WTC11 (cell line): ENCODE measurements at regions not wholly inside any gene's neighbourhood (a gene's known extent, or its start where the extent isn't known, plus 50 kb on each side); places are given as distances from the start of the nearest gene placed in this dataset.

Experiments
- ATAC-seq: fragments of 200-7000 bp; cut with Tn5 transposase; 2 replicates; pipeline ENCODE4 v1.10.0; 2021; ENCODE audit warnings: mild to moderate bottlenecking, moderate library complexity
- CTCF ChIA-PET: fragments of 300-600 bp; sonication (Branson Sonifier 250); formaldehyde crosslinking; loops from one replicate; lab custom pipeline; 2021; ENCODE audit warnings: antibody characterized with exemption; lab: Charles Lee
- POLR2A ChIA-PET: fragments of 350-600 bp; sonication (Branson Sonifier 250); formaldehyde crosslinking; loops from one replicate; lab custom pipeline; 2021; ENCODE audit warnings: antibody characterized with exemption; lab: Charles Lee
- DNase-seq: peaks from one replicate; pipeline ENCODE4 v3.0.0; 2021; ENCODE audit warnings: low spot score
- H3K27ac Mint-ChIP-seq: 2 replicates; pipeline ENCODE4 v1.8.0; 2021; ENCODE audit warnings: mixed read lengths
- H3K27me3 Mint-ChIP-seq: 2 replicates; pipeline ENCODE4 v1.8.0; 2021; ENCODE audit warnings: low read depth, mild to moderate bottlenecking, moderate library complexity, mixed read lengths
- H3K36me3 Mint-ChIP-seq: 2 replicates; pipeline ENCODE4 v1.8.0; 2021; ENCODE audit warnings: mixed read lengths
- H3K4me1 Mint-ChIP-seq: 2 replicates; pipeline ENCODE4 v1.8.0; 2022; ENCODE audit warnings: mixed read lengths
- H3K4me3 Mint-ChIP-seq: 2 replicates; pipeline ENCODE4 v1.8.0; 2021; ENCODE audit warnings: mild to moderate bottlenecking, moderate library complexity, mixed read lengths
- H3K9me3 Mint-ChIP-seq: 2 replicates; pipeline ENCODE4 v1.8.0; 2021; ENCODE audit warnings: mixed read lengths
- CTCF ChIP-seq: fragments of 200-600 bp; IDR thresholded peaks from 2 replicates; pipeline ENCODE4 v1.8.0; 2022; ENCODE audit warnings: antibody characterized with exemption
- EMX1 ChIP-seq: fragments of 250-450 bp; sonication (Bioruptor Pico); IDR thresholded peaks from 2 replicates; pipeline ENCODE4 v1.8.0; 2021; ENCODE audit warnings: mild to moderate bottlenecking
- ESRRA ChIP-seq: sonication (generic); formaldehyde crosslinking; IDR thresholded peaks from 2 replicates; pipeline ENCODE4 v1.8.1; 2022; ENCODE audit warnings: mild to moderate bottlenecking, missing genetic modification reagents, borderline replicate concordance
- ETV6 ChIP-seq: sonication (generic); formaldehyde crosslinking; IDR thresholded peaks from 2 replicates; pipeline ENCODE4 v1.8.1; 2022; ENCODE audit warnings: mild to moderate bottlenecking, missing genetic modification reagents
- FOXK1 ChIP-seq: sonication (generic); formaldehyde crosslinking; IDR thresholded peaks from 2 replicates; pipeline ENCODE4 v1.8.0; 2022; ENCODE audit warnings: mild to moderate bottlenecking, moderate library complexity, missing genetic modification reagents
- MAX ChIP-seq: sonication (generic); formaldehyde crosslinking; IDR thresholded peaks from 2 replicates; pipeline ENCODE4 v1.8.0; 2022; ENCODE audit warnings: mild to moderate bottlenecking, missing genetic modification reagents
- MYBL2 ChIP-seq: sonication (generic); formaldehyde crosslinking; IDR thresholded peaks from 2 replicates; pipeline ENCODE4 v1.8.1; 2023; ENCODE audit warnings: mild to moderate bottlenecking, moderate library complexity, missing genetic modification reagents
- NFYB ChIP-seq: sonication (generic); formaldehyde crosslinking; conservative IDR thresholded peaks from 2 replicates; pipeline ENCODE4 v1.8.0; 2022; ENCODE audit warnings: low read depth, missing genetic modification reagents
- NR1H2 ChIP-seq: sonication (generic); formaldehyde crosslinking; IDR thresholded peaks from 2 replicates; pipeline ENCODE4 v1.9.0; 2021; ENCODE audit warnings: mild to moderate bottlenecking, moderate library complexity, missing genetic modification reagents
- NR2C2 ChIP-seq: sonication (generic); formaldehyde crosslinking; IDR thresholded peaks from 2 replicates; pipeline ENCODE4 v1.8.0; 2022; ENCODE audit warnings: mild to moderate bottlenecking, missing genetic modification reagents
- NR3C1 ChIP-seq: sonication (generic); formaldehyde crosslinking; conservative IDR thresholded peaks from 2 replicates; pipeline ENCODE4 v1.8.1; 2023; ENCODE audit warnings: low read depth, mild to moderate bottlenecking, missing genetic modification reagents
- RORB ChIP-seq: fragments of 250-450 bp; sonication (Bioruptor Pico); IDR thresholded peaks from 2 replicates; pipeline ENCODE4 v1.9.0; 2021; ENCODE audit warnings: mild to moderate bottlenecking
- USF2 ChIP-seq: sonication (generic); formaldehyde crosslinking; IDR thresholded peaks from 2 replicates; pipeline ENCODE4 v1.8.1; 2023; ENCODE audit warnings: mild to moderate bottlenecking, missing genetic modification reagents, moderate library complexity
- ZNF219 ChIP-seq: sonication (generic); formaldehyde crosslinking; IDR thresholded peaks from 2 replicates; pipeline ENCODE4 v1.8.0; 2023; ENCODE audit warnings: missing genetic modification reagents, mild to moderate bottlenecking, borderline replicate concordance
- ZNF232 ChIP-seq: sonication (generic); formaldehyde crosslinking; IDR thresholded peaks from 2 replicates; pipeline ENCODE4 v1.8.0; 2022; ENCODE audit warnings: mild to moderate bottlenecking, missing genetic modification reagents
- ZNF416 ChIP-seq: fragments of 250-450 bp; sonication (Bioruptor Pico); IDR thresholded peaks from 2 replicates; pipeline ENCODE4 v1.9.0; 2021; ENCODE audit warnings: mild to moderate bottlenecking, inconsistent platforms
- ZNF671 ChIP-seq: fragments of 250-450 bp; sonication (Bioruptor Pico); IDR thresholded peaks from 2 replicates; pipeline ENCODE4 v1.8.0; 2021; ENCODE audit warnings: mild to moderate bottlenecking
- TF ChIP-seq, protein P1 (sequence below): sonication (generic); formaldehyde crosslinking; IDR thresholded peaks from 2 replicates; pipeline ENCODE4 v1.8.0; 2023; ENCODE audit warnings: missing genetic modification reagents
- TF ChIP-seq, protein P2 (sequence below): fragments of 250-450 bp; sonication (Bioruptor Pico); IDR thresholded peaks from 2 replicates; pipeline ENCODE4 v1.9.0; 2021; ENCODE audit warnings: mild to moderate bottlenecking
- TF ChIP-seq, protein P3 (sequence below): sonication (generic); formaldehyde crosslinking; IDR thresholded peaks from 2 replicates; pipeline ENCODE4 v1.8.0; 2022; ENCODE audit warnings: mild to moderate bottlenecking, missing genetic modification reagents

DNA sequence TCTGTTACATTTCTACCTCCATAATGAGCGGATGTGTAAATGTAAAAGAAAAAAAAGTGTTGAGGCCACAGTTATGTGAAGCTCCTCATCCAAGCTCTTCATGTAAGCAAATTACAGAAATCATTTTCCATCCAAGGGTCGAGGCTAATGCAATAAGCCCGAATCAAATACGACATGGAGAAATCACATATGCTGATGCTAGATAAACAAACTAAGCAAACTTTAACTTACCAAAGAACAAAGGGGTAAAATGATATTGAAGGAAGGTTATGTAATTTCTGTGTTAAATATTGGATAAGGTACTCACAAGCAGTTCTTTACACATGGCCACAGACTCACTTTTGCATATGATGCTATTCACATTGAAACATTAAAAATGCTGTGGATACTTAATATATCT lies 310.2 kb upstream of the ID2 start:
- no peaks in the 10 kb centered on the region for H3K4me1 Mint-ChIP-seq
- TF ChIP-seq NR2C2 (CRISPR knock-in tag) (no peak), MAX (CRISPR knock-in tag) (no peak), ESRRA (CRISPR knock-in tag) (no peak), RORB (CRISPR knock-in tag) (no peak), USF2 (CRISPR knock-in tag) (no peak), ZNF671 (no peak), ZNF416 (CRISPR knock-in tag) (no peak), FOXK1 (no peak), MYBL2 (no peak), NFYB (CRISPR knock-in tag) (no peak)
- TF ChIP-seq, protein P1, sequence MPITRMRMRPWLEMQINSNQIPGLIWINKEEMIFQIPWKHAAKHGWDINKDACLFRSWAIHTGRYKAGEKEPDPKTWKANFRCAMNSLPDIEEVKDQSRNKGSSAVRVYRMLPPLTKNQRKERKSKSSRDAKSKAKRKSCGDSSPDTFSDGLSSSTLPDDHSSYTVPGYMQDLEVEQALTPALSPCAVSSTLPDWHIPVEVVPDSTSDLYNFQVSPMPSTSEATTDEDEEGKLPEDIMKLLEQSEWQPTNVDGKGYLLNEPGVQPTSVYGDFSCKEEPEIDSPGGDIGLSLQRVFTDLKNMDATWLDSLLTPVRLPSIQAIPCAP (CRISPR knock-in tag): no peak
- TF ChIP-seq, all 79 proteins: peak for 0
- ATAC-seq (no peak), DNase-seq (no peak)
- Mint-ChIP-seq H3K36me3 (peaks cover 16% of the 10 kb centered on the region), H3K9me3 (peaks cover 27% of the 10 kb centered on the region), H3K27ac (no peak overlapping the region), H3K27me3 (no peaks in the 10 kb centered on the region; the same call in 1 of the 2 replicates), H3K4me3 (no peak overlapping the region)
- ChIA-PET POLR2A (no interaction called here), CTCF (no interaction called here)

GRCh38 chr2:8374782-8375181 lies 307.1 kb upstream of the ID2 start:
- H3K27me3 Mint-ChIP-seq: no peaks in the 10 kb centered on the region; the same call in 1 of the 2 replicates
- CTCF ChIA-PET: no interaction called here
- TF ChIP-seq, protein P2, sequence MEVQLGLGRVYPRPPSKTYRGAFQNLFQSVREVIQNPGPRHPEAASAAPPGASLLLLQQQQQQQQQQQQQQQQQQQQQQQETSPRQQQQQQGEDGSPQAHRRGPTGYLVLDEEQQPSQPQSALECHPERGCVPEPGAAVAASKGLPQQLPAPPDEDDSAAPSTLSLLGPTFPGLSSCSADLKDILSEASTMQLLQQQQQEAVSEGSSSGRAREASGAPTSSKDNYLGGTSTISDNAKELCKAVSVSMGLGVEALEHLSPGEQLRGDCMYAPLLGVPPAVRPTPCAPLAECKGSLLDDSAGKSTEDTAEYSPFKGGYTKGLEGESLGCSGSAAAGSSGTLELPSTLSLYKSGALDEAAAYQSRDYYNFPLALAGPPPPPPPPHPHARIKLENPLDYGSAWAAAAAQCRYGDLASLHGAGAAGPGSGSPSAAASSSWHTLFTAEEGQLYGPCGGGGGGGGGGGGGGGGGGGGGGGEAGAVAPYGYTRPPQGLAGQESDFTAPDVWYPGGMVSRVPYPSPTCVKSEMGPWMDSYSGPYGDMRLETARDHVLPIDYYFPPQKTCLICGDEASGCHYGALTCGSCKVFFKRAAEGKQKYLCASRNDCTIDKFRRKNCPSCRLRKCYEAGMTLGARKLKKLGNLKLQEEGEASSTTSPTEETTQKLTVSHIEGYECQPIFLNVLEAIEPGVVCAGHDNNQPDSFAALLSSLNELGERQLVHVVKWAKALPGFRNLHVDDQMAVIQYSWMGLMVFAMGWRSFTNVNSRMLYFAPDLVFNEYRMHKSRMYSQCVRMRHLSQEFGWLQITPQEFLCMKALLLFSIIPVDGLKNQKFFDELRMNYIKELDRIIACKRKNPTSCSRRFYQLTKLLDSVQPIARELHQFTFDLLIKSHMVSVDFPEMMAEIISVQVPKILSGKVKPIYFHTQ: no peak
- TF ChIP-seq NR3C1 (CRISPR knock-in tag): no peak
- TF ChIP-seq ETV6 (CRISPR knock-in tag): no peak
- TF ChIP-seq, all 79 proteins: peak for 0
- POLR2A ChIA-PET: no interaction called here
- DNase-seq (no peak), ATAC-seq (no peak)
- Mint-ChIP-seq H3K36me3 (peaks cover 16% of the 10 kb centered on the region), H3K9me3 (peaks cover 27% of the 10 kb centered on the region), H3K27ac (no peak overlapping the region), H3K4me3 (no peak overlapping the region), H3K4me1 (peaks cover 13% of the 10 kb centered on the region; the same call in 1 of the 2 replicates)

DNA sequence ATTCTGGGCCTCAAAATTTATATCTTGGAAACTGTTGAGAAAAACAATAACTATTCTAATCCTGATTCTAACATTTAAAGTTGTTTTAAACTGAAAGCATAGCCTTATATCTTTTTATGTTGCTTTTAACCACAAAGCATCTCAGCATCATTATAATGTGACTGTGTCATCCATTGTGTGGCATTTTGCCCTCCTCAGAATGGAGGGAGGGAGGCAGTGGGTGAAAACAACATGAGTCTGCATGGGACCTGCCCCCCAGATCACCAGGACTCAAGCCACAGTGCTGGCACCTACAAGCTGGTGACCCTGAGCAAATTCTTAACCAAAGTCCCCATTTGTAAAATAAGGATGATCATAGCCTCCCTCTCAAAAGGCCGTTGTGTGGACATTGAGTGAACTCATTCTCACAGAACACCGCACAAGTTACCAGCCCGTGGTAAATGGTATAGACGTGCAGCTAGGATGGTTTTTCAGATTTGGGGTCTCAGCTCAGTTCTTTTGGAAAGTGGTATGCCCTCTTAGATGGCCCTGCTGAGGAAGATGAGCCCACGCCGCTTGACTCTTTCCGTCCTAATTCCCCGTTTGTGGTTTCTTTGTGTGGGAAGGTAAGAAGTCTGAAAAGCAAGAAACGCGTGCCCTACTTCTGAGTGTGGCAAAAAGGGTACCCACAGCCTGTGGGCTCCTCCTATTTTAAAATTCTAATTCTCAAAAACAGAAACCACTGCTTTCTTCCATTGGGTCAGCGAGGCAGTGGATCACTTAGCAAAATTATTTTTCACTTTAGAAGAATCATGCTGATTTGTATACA lies 305.0 kb upstream of the ID2 start:
- Mint-ChIP-seq H3K27me3 (no peaks in the 10 kb centered on the region), H3K36me3 (peaks cover 13% of the 10 kb centered on the region), H3K9me3 (peaks cover 17% of the 10 kb centered on the region), H3K4me3 (no peak overlapping the region), H3K4me1 (peaks cover 17% of the 10 kb centered on the region), H3K27ac (no peak overlapping the region)
- ATAC-seq (no peak), DNase-seq (no peak)
- ChIA-PET POLR2A (no interaction called here), CTCF (no interaction called here)
- TF ChIP-seq EMX1 (CRISPR knock-in tag) (no peak), ZNF219 (CRISPR knock-in tag) (no peak), MYBL2 (no peak), CTCF (no peak), ZNF232 (CRISPR knock-in tag) (no peak), ZNF671 (no peak), NR1H2 (CRISPR knock-in tag) (no peak)
- TF ChIP-seq, protein P3, sequence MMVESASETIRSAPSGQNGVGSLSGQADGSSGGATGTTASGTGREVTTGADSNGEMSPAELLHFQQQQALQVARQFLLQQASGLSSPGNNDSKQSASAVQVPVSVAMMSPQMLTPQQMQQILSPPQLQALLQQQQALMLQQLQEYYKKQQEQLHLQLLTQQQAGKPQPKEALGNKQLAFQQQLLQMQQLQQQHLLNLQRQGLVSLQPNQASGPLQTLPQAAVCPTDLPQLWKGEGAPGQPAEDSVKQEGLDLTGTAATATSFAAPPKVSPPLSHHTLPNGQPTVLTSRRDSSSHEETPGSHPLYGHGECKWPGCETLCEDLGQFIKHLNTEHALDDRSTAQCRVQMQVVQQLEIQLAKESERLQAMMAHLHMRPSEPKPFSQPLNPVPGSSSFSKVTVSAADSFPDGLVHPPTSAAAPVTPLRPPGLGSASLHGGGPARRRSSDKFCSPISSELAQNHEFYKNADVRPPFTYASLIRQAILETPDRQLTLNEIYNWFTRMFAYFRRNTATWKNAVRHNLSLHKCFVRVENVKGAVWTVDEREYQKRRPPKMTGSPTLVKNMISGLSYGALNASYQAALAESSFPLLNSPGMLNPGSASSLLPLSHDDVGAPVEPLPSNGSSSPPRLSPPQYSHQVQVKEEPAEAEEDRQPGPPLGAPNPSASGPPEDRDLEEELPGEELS (CRISPR knock-in tag): no peak
- TF ChIP-seq, protein P2: no peak
